Lower leg skin (tissue), 4 donors: ENCODE measurements at regions not wholly inside any gene's neighbourhood (a gene's known extent, or its start where the extent isn't known, plus 50 kb on each side); places are given as distances from the start of the nearest gene placed in this dataset.

Source experiments
- DNase-seq, 2 donors: peaks; one replicate each; pipeline ENCODE4 v3.0.0-alpha.2; 2019; ENCODE audit warnings: low spot score in 2 of 2
- H3K4me3 ChIP-seq: fragments of 200-600 bp; sonication (generic); 2 replicates; pipeline ENCODE4 v1.5.1; 2017; ENCODE audit warnings: mild to moderate bottlenecking, low read depth; ENCODE audit not compliant: poor library complexity, severe bottlenecking
- CTCF ChIP-seq, 3 donors: fragments of 450-650 bp; IDR thresholded peaks; one replicate each; pipeline ENCODE4 v1.5.1; 2016; ENCODE audit warnings: antibody characterized with exemption in 3 of 3, mild to moderate bottlenecking in 3 of 3, moderate library complexity in 2 of 3
- POLR2A ChIP-seq, 2 donors: fragments of 450-650 bp; IDR thresholded peaks; one replicate each; pipeline ENCODE4 v1.6.1; 2016 to 2017; ENCODE audit warnings: antibody characterized with exemption in 2 of 2, mild to moderate bottlenecking in 1 of 2, moderate library complexity in 1 of 2
- WGBS, 2 donors: methylation state at CpG; one replicate each; pipeline ENCODE4 v1.1.5; 2018; 5-methylcytosine and 5-hydroxymethylcytosine counted together
- intact Hi-C: fragments of 100-400 bp; cut with DNase I; formaldehyde crosslinking; loops from one replicate; pipeline ENCODE4 v1.15.0; 2023; ENCODE audit warnings: low total_unique reads

GRCh38 chr18:45227001-45227742 lies 388.1 kb upstream of the SLC14A2 start:
- DNase-seq = no peak
- 92 to 93% methylated on average over 1 of the region's 1 CpG for WGBS, 2 donors
- intact Hi-C loops = no loop called here
- TF ChIP-seq POLR2A (IDR thresholded peaks at IDR 0.05) = no peak
- TF ChIP-seq CTCF (IDR thresholded peaks at IDR 0.05) = no peak
- H3K4me3 ChIP-seq = no peak overlapping the region

GRCh38 chr18:45228796-45229388 lies 386.4 kb upstream of the SLC14A2 start:
- TF ChIP-seq CTCF (IDR thresholded peaks at IDR 0.05) (no peak), POLR2A (IDR thresholded peaks at IDR 0.05) (no peak)
- no peak for DNase-seq
- H3K4me3 ChIP-seq = no peak overlapping the region
- WGBS, 2 donors = 83 to 88% methylated on average over 7 of the region's 7 CpGs
- intact Hi-C loops = no loop called here

GRCh38 chr18:45231617-45232016 lies 383.7 kb upstream of the SLC14A2 start:
- WGBS, 2 donors = 94 to 97% methylated on average over 1 of the region's 1 CpG
- no peak overlapping the region for H3K4me3 ChIP-seq
- TF ChIP-seq CTCF (IDR thresholded peaks at IDR 0.05) (no peak), POLR2A (IDR thresholded peaks at IDR 0.05) (no peak)
- no peak for DNase-seq
- intact Hi-C loops = no loop called here

GRCh38 chr18:45232061-45232460 lies 383.2 kb upstream of the SLC14A2 start:
- WGBS, 2 donors = 69 to 91% methylated on average over 2 of the region's 2 CpGs
- no peak overlapping the region for H3K4me3 ChIP-seq
- TF ChIP-seq CTCF (IDR thresholded peaks at IDR 0.05) = no peak
- TF ChIP-seq POLR2A (IDR thresholded peaks at IDR 0.05) = no peak
- no peak for DNase-seq
- intact Hi-C loops = no loop called here

- WGBS, 2 donors = 27 to 32% methylated on average over 1 of the region's 1 CpG
- TF ChIP-seq POLR2A (IDR thresholded peaks at IDR 0.05) = no peak
- no peak for TF ChIP-seq CTCF (IDR thresholded peaks at IDR 0.05)
- H3K4me3 ChIP-seq = no peak overlapping the region
- DNase-seq = no peak
- intact Hi-C loops = no loop called here
Observed at GRCh38 chr18:45236676-45237075, 378.6 kb upstream of the SLC14A2 start.
